Stimulated activated CD4-positive, alpha-beta T cell treated with anti-CD3 and anti-CD28 coated beads, Interleukin-15, amount 100 ng/mL, for 1 hour (primary cell): ENCODE measurements at regions not wholly inside any gene's neighbourhood (a gene's known extent, or its start where the extent isn't known, plus 50 kb on each side); places are given as distances from the start of the nearest gene placed in this dataset.

Source experiments
- DNase-seq, 2 donors: peaks; one replicate each; pipeline ENCODE4 v3.0.0-alpha.2; 2020; ENCODE audit warnings: low read depth in 1 of 2, low spot score in 1 of 2

- no peak for DNase-seq
These were observed 460.0 kb upstream of the RARB start for GRCh38 chr3:24968036-24968435.

GRCh38 chr3:24972491-24972890 is 455.6 kb upstream of the RARB start:
- no peak for DNase-seq

GRCh38 chr3:24981309-24981708 is 446.8 kb upstream of the RARB start:
- DNase-seq = no peak

GRCh38 chr3:24981924-24982323 is 446.1 kb upstream of the RARB start:
- no peak for DNase-seq

GRCh38 chr3:24985668-24986067 is 442.4 kb upstream of the RARB start:
- DNase-seq = no peak

GRCh38 chr3:24986612-24987011 is 441.5 kb upstream of the RARB start:
- DNase-seq = no peak

- no peak for DNase-seq
These were observed 428.7 kb upstream of the RARB start for GRCh38 chr3:24999357-24999756.

- no peak for DNase-seq
These were observed 427.0 kb upstream of the RARB start for GRCh38 chr3:25000971-25001591.

- DNase-seq = no peak
These were observed 426.0 kb upstream of the RARB start for GRCh38 chr3:25002052-25002451.

- no peak for DNase-seq
These were observed 419.9 kb upstream of the RARB start for GRCh38 chr3:25007974-25008658.

GRCh38 chr3:25009665-25010064 is 418.4 kb upstream of the RARB start:
- no peak for DNase-seq

GRCh38 chr3:25015599-25015998 is 412.5 kb upstream of the RARB start:
- no peak for DNase-seq

GRCh38 chr3:25018909-25019308 is 409.2 kb upstream of the RARB start:
- no peak for DNase-seq

- DNase-seq = no peak
These were observed 408.6 kb upstream of the RARB start for GRCh38 chr3:25019506-25019905.

- no peak for DNase-seq
These were observed 406.2 kb upstream of the RARB start for GRCh38 chr3:25021816-25022215.

- DNase-seq = no peak
These were observed 404.2 kb upstream of the RARB start for GRCh38 chr3:25023876-25024275.

- no peak for DNase-seq
These were observed 402.8 kb upstream of the RARB start for GRCh38 chr3:25025236-25025635.

- DNase-seq = no peak
These were observed 400.4 kb upstream of the RARB start for GRCh38 chr3:25027650-25028049.

- DNase-seq = no peak
These were observed 398.2 kb upstream of the RARB start for GRCh38 chr3:25029820-25030219.

GRCh38 chr3:25032344-25032743 is 395.7 kb upstream of the RARB start:
- no peak for DNase-seq

GRCh38 chr3:25033407-25034029 is 394.5 kb upstream of the RARB start:
- DNase-seq = no peak

GRCh38 chr3:25035526-25035925 is 392.5 kb upstream of the RARB start:
- no peak for DNase-seq

GRCh38 chr3:25036633-25037032 is 391.4 kb upstream of the RARB start:
- DNase-seq = no peak
